AG10803 (cell line): ENCODE measurements at regions not wholly inside any gene's neighbourhood (a gene's known extent, or its start where the extent isn't known, plus 50 kb on each side); places are given as distances from the start of the nearest gene placed in this dataset.

ENCODE experiments used
- DNase-seq: peaks from one replicate; pipeline ENCODE4 v3.0.0; 2010; ENCODE audit warnings: low read depth
- H3K4me3 ChIP-seq: 2 replicates; pipeline ENCODE4 v1.5.1; 2011; ENCODE audit warnings: mild to moderate bottlenecking, low read length, control low read depth
- CTCF ChIP-seq: conservative IDR thresholded peaks from 2 replicates; pipeline ENCODE4 v1.5.1; 2011; ENCODE audit warnings: mild to moderate bottlenecking, low read length, control low read depth, inconsistent platforms

DNA sequence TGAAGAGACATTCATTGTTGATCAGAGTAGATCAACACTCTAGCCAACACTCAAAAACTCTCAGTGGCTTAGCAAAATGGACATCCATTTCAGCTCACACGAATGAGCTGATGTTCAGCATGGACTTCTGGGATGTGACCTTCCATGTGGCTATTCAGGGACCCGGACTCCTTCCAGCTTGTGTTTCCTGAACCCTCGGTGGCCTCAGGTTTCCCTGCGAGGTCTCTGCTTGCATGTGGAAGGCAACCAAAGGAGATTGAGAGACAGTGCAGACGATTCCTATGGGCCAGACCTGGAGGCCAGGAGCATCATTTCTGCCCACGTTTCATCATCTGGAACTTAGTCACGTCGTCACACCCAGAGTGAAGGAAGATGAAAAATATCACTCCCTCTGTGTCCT is 1137.4 kb downstream of the TBC1D22A start:
- H3K4me3 ChIP-seq, result no peak overlapping the region
- no peak for DNase-seq
- TF ChIP-seq CTCF, result no peak

GRCh38 chr22:47898946-47899345 is 1136.5 kb downstream of the TBC1D22A start:
- no peak for DNase-seq
- H3K4me3 ChIP-seq, result no peak overlapping the region
- TF ChIP-seq CTCF, result no peak

DNA sequence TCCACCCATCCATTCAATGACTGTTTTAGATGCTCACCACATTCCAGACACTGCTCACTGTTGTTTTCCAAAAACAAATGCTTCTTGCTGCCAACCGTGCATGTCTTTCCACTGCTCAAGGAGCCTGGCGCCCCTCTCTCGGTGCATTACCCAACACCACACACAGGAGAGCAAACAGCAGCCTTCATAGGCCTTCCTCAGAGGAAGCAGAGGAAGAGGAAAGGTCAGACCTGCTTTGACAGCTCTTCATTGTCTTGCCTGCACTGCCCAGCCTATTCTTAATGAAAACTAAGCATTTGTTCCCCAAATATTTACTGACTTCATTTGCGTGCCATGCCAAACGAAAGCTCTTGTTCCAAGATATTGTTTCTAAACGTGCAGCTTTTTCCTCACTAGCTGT is 1129.2 kb downstream of the TBC1D22A start:
- DNase-seq, result no peak
- no peak for TF ChIP-seq CTCF
- H3K4me3 ChIP-seq, result no peak overlapping the region

DNA sequence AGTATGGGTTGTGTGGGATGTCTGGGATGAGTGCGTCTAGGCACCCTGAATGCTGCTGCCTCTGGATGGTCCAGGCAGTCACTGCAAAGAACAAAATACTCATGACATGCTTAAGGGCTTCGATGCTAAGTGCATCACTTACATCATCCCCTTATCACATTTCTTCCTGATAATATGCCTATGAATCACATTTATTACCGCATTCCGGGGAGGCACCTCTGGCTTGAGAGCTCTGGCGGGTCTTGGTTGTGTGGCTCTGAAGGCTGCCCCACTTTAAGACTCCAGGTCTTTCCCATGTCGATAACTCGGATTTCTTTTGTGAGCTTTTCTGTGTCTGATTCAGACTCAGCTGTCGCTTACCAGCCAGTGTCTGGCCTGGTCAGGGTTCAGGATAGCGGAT is 1126.4 kb downstream of the TBC1D22A start:
- H3K4me3 ChIP-seq, result no peak overlapping the region
- TF ChIP-seq CTCF, result no peak
- no peak for DNase-seq

- DNase-seq, result no peak
- no peak for TF ChIP-seq CTCF
- H3K4me3 ChIP-seq, result no peak overlapping the region
Measured at GRCh38 chr22:47884775-47885174, 1122.3 kb downstream of the TBC1D22A start.

GRCh38 chr22:47884200-47884599 is 1121.8 kb downstream of the TBC1D22A start:
- no peak overlapping the region for H3K4me3 ChIP-seq

DNA sequence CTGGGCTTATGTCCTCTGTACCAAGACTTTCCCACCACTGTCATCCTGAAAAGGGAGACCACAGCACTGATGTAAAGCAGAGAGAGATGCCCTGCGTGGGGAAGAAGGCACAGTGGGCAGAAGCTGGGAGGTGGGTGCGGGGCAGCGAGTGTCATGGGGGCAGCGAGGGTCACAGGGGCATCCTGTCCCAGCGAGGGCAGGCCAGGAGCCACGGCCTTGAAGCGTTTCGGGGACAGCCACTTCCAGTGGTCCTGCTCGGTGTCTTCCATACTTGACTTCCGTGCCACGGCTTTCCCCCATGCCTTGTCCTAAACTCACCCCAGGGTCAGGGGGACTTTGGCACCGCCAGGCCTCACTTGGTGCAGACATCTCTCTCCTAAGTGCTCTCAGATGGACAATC is 1121.3 kb downstream of the TBC1D22A start:
- no peak for DNase-seq
- H3K4me3 ChIP-seq, result no peak overlapping the region
- TF ChIP-seq CTCF, result no peak

More at GRCh38 chr22:47884200-47884599, 1121.8 kb downstream of the TBC1D22A start:
- no peak for DNase-seq
- TF ChIP-seq CTCF, result no peak
